Left cardiac atrium (tissue), 4 donors: ENCODE measurements at regions not wholly inside any gene's neighbourhood (a gene's known extent, or its start where the extent isn't known, plus 50 kb on each side); places are given as distances from the start of the nearest gene placed in this dataset.
A peak's percentile ranks its signal among the peaks of the same experiment; 100 is the strongest.
"Not testable (repeated sequence)": the region's sequence is repeated elsewhere in the genome, so short reads cannot be mapped to it uniquely, and the experiment has no call there.

Experiments
- ATAC-seq, 2 donors: fragments of 200-7000 bp; cut with Tn5 transposase; one replicate each; pipeline ENCODE4 v1.9.1; 2020; ENCODE audit warnings: mild to moderate bottlenecking in 2 of 2, moderate library complexity in 2 of 2
- DNase-seq: peaks from one replicate; pipeline ENCODE4 v3.0.0-alpha.2; 2020
- intact Hi-C, 2 donors: fragments of 100-400 bp; cut with DNase I; formaldehyde crosslinking; loops; one replicate each; pipeline versions ENCODE4 v1.14.1 to v1.15.1; 2022 to 2023
- donor health status: DM: no; HTN: yes; CAD: no.
- donor health status: DM: no; HTN: yes; CAD: no; lungs with severe emphysema.
- donor health status: DM: yes; HTN: yes; CAD: no.
- donor health status: Dilated cardiomyopathy.

GRCh38 chr7:138247568-138248333 is 171.5 kb downstream of the AKR1D1 start:
- DNase-seq (no peak), ATAC-seq (no peak)
- intact Hi-C loops = no loop called here

DNA sequence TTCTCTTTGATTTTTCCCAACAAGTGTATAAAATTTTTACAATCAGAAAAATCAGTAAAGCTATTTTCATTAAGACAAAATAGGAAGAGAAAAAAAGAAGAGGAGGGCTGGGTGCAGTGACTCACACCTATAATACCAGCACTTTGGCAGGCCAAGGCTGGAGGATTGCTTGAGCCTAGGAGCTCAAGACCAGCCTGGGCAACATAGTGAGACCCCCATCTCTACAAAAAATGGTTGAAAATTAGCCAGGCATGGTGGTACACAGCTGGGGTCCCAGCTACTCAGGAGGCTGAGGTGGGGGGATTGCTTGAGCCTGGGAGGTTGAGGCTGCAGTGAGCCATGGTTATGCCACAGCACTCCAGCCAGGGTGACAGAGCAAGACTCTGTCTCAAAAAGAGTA is 172.3 kb downstream of the AKR1D1 start:
- intact Hi-C loops = no loop called here
- DNase-seq (no peak), ATAC-seq (no peak)

DNA sequence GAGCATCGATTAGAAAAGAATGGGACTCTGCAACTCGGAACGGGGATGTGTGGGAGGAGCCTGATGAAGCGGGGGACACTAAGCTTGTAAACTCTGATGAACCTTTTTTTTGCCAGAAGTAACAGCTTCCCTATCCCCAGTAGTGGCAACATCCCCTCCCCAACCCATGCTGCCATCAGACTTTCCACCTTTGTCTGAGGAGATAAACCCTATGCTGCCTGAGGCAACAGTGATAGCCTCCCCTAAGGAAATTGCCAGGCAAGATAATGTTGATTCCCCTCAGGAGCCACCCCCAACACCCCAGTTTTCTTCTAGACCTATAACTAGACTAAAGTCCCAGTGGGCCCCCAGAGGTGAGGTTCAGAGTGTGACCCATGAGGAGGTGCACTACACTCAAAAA is 173.7 kb downstream of the AKR1D1 start:
- DNase-seq (no peak), ATAC-seq (no peak)
- intact Hi-C loops = no loop called here

DNA sequence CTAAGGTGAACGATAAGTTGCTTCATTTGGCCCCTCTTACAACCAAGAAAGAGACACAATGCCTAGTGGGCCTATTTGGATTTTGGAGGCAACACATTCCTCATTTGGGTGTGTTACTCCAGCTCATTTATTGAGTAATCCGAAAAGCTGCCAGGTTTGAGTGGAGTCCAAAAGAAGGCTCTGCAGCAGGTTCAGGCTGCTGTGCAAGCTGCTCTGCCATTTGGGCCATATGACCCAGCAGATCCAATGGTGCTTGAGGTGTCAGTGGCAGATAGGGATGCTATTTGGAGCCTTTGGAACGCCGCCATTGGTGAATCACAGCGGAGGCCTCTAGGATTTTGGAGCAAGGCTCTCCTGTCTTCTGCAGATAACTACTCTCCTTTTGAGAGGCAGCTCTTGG is 176.4 kb downstream of the AKR1D1 start:
- DNase-seq = peak; percentile 72
- peak; percentile 76 to 77 for ATAC-seq
- intact Hi-C loops = not testable (repeated sequence)

DNA sequence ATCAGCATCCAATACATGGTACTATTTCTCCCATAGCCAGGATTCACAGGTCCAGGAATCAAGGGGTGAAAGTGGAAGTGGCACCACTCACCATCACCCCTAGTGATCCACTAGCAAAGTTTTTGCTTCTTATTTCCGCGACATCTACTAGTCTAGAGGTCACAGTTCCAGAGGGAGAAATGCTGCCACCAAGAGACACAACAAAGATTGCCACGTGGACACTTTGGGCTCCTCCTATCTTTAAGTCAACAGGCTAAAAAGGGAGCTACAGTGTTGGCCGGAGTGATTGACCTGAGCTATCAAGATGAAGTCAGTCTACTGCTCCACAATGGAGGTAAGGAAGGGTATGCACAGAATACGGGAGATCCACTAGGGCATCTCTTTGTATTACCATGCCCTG is 178.2 kb downstream of the AKR1D1 start:
- DNase-seq (no peak), ATAC-seq (no peak)
- intact Hi-C loops = no loop called here

DNA sequence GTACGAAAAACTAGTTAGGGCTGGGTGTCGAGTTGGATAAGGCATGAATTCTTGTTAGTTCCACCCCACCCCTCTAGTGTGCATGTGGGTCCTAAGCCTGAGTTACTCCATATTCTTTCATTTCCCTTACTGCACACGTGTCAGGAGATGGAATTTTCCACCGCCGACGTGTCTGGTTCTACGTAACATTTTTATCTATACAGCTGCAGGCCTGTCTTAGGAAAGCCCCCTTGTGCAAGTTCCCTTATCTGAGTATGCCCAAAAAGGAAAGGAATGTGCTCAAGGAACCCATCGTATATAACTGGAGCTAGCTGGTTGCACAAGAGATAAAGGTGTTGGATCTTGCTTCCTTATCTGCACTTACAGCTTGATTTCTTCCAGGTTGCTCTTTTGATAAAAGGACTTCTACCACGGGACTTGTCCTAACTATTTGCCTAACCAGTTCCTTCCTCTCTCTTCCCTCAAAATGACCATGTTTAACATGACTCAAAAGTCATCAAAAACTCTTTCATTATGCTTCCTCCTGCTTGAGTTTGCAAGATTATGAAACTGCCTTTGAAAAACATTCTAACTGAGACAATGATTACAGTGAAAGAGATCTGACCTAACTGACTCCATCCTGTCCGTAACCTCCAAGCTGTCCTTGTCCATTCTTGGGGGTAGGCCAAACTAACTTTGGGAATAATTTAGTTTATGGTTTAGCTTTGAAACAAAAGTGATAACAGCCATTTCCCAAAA is 181.4 kb downstream of the AKR1D1 start:
- DNase-seq = peak; percentile 46
- intact Hi-C loops = no loop called here
- peak; percentile 62 to 95 for ATAC-seq

- no peak for DNase-seq
- peak in 1 of 2 donors; percentile 39 for ATAC-seq
- intact Hi-C loops = no loop called here
These were observed 181.9 kb downstream of the AKR1D1 start for GRCh38 chr7:138258197-138258559.

DNA sequence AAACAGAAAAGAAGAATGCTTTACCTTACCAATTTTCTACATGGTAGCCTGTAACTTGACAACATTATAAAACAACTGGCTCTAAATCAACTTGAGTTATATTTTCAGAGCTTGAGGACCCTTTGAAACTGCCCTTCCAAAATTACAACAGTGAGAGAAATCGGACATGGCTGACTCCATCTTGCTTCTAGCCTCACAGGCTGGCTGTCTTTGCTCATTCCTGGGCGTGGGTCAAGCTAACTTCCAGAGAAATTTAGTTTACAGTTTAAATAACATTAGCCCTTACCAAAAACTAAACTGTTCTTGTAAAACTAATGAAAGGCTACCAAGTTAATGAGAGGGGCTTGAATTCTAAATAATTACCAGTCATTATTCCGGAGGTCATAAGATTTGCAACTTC is 183.4 kb downstream of the AKR1D1 start:
- intact Hi-C loops = no loop called here

GRCh38 chr7:138267934-138268333 is 191.7 kb downstream of the AKR1D1 start:
- DNase-seq (no peak), ATAC-seq (no peak)
- intact Hi-C loops = no loop called here

More for the DNA sequence above, 183.4 kb downstream of the AKR1D1 start:
- DNase-seq (no peak), ATAC-seq (no peak)

DNA sequence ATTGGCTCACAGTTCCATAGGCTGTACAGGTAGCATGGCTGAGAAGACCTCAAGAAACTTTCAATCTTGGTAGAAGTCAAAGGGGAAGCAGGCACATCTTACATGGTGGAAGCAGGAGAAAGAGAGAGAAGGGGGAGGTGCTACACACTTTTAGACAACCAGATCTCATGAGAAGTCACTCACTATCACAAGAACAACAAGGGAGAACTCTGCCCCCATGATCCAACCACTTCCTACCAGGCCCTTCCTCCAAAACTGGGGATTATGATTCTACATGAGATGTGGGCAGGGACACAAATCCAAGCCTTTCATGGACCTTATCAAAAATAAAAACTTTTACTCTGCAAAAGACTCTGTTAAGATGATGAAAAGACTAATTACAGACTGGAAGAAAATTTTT is 183.2 kb upstream of the TRIM24 start:
- DNase-seq (no peak), ATAC-seq (no peak)
- intact Hi-C loops = no loop called here

DNA sequence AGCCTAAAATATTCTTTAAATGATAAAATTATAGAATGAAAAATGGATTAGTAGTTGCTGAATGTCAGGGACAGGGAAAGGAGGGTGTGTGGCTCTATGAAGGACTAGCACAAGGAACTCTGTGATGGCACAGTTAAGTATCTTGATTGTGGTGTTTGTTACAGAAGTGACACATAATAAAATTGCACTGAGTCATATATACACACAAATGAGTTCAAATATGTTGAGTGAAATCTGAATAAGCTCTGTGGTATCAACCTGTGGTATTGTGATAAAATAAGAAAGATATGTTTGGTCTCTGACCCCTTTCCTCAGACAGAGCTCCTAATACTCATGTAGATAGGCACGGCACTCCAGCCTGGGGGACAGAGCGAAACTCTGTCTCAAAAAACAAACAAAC is 181.5 kb upstream of the TRIM24 start:
- intact Hi-C loops = no loop called here
- DNase-seq (no peak), ATAC-seq (no peak)

- intact Hi-C loops = no loop called here
- ATAC-seq (no peak), DNase-seq (no peak)
These were observed 177.1 kb upstream of the TRIM24 start for GRCh38 chr7:138282997-138283396.

GRCh38 chr7:138285129-138285528 is 174.9 kb upstream of the TRIM24 start:
- intact Hi-C loops = no loop called here
- DNase-seq (no peak), ATAC-seq (no peak)

DNA sequence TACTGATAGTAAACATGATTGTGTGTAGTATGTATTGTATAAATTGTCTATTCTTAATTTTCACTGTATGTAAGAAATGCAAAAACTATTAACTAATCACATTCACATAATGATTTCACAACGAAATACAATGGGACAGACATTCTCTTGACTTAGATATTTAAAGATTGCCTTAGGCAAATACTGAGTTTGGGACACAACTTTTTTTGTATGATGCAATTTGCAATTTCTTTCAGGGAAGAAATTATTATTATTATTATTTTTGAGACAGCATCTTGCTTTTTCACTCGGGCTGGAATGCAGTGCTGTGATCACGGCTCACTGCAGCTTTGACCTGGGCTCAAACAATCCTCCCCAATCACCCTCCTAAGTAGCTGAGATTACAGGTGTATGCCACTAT is 173.2 kb upstream of the TRIM24 start:
- no peak for ATAC-seq
- intact Hi-C loops = no loop called here
- DNase-seq = no peak

DNA sequence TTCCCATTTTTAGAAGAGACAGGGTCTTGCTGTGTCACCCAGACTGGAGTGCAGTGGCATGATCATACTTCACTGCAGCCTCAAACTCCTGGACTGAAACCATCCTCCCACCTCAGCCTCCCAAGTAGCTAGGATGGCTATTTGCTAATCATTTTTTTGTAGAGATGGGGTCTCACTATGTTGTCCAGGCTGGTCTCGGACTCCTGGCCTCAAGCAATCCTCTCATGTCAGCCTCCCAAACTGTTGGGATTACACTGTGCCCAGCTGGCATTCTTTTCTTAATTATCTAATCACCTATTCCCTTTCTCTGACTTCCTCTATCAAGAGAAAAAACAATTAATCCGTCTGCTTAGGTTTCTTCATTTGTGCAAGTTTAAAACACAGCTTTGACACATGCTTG is 172.5 kb upstream of the TRIM24 start:
- DNase-seq (no peak), ATAC-seq (no peak)
- intact Hi-C loops = no loop called here

- intact Hi-C loops = no loop called here
- no peak for ATAC-seq
These were observed 171.0 kb upstream of the TRIM24 start for GRCh38 chr7:138289082-138289481.

DNA sequence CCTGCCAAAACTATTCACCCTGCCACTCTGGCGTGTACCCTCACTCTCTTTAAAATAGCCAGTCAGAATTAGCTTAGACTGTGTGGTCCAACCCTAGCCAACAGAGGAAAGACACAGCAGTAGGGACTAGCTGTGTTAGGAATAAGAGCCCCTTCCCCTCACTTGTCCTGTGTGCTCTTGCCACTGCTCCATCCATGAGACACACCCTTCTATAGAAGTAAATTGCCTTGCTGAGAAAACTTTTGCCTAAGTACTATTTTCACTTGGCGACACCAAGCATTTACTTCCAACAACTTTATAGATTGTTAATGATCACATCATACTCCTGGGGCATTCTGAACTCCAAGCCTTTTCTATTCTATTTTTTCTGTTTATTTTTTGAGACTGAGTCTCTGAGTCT is 170.2 kb upstream of the TRIM24 start:
- intact Hi-C loops = no loop called here
- DNase-seq (no peak), ATAC-seq (no peak)

More at GRCh38 chr7:138289082-138289481, 171.0 kb upstream of the TRIM24 start:
- DNase-seq = no peak

GRCh38 chr7:138292951-138293350 is 167.1 kb upstream of the TRIM24 start:
- no peak for ATAC-seq
- DNase-seq = no peak
- intact Hi-C loops = no loop called here

- DNase-seq (no peak), ATAC-seq (no peak)
- intact Hi-C loops = no loop called here
These were observed 164.9 kb upstream of the TRIM24 start for GRCh38 chr7:138295049-138295637.

DNA sequence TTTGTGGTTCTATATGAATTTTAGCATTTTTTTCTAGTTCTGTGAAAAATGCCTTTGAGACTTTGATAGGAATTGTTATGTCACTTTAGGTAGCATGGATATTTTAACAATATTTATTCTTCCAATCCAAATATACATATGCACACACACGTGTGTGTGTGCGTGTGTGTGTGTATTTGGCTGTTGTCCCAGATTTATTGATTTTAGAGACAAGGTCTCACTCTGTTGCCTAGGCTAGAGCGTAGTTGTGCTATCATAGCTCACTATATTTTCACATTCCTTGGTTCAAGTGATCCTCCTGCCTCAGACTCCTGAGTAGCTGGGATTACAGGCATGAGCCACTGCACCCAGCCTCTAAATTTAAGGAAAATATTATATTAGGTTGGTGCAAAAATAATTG is 162.5 kb upstream of the TRIM24 start:
- ATAC-seq (no peak), DNase-seq (no peak)
- intact Hi-C loops = no loop called here

DNA sequence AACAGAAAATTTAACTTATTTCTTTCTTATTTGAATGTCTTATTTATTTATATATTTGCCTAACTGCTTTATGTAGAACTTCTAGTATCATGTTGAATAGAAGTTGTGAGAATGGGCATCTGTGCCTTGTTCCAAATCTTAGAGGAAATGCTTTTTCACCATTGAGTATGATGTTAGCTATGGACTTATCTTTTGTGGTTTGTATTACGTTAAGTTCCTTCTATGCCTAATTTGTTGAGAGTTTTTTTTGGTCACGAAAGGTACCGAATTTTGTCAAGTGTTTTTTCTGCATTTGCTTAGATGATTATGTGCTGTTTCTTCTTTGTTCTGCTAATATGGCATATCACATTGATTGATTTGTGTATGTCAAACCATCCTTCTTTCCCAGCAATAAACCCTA is 161.0 kb upstream of the TRIM24 start:
- intact Hi-C loops = no loop called here
- ATAC-seq (no peak), DNase-seq (no peak)
